GM23248 (cell line): ENCODE measurements at regions not wholly inside any gene's neighbourhood (a gene's known extent, or its start where the extent isn't known, plus 50 kb on each side); places are given as distances from the start of the nearest gene placed in this dataset.

Experiments
- DNase-seq: peaks from one replicate; pipeline ENCODE4 v3.0.0-alpha.2; 2015
- H2AFZ ChIP-seq: fragments of 200-600 bp; sonication (generic); 2 replicates; pipeline ENCODE4 v1.6.1; 2016; ENCODE audit warnings: antibody characterized with exemption
- H3F3A ChIP-seq: fragments of 200-600 bp; sonication (generic); 2 replicates; pipeline ENCODE4 v1.6.1; 2016; ENCODE audit warnings: mild to moderate bottlenecking, antibody characterized with exemption, mixed run types; ENCODE audit not compliant: insufficient read depth
- H3K27ac ChIP-seq: fragments of 200-600 bp; sonication (generic); 2 replicates; pipeline ENCODE4 v1.5.1; 2016; ENCODE audit warnings: mild to moderate bottlenecking
- H3K27me3 ChIP-seq: fragments of 200-600 bp; sonication (generic); replicated peaks from 2 replicates; pipeline ENCODE4 v1.6.1; 2016; ENCODE audit warnings: mild to moderate bottlenecking; ENCODE audit not compliant: insufficient read depth
- H3K36me3 ChIP-seq: fragments of 200-600 bp; sonication (generic); 2 replicates; pipeline ENCODE4 v1.6.1; 2016; ENCODE audit warnings: low read depth, mild to moderate bottlenecking
- H3K4me1 ChIP-seq: fragments of 200-600 bp; sonication (generic); 2 replicates; pipeline ENCODE4 v1.6.1; 2016; ENCODE audit warnings: mild to moderate bottlenecking; ENCODE audit not compliant: insufficient read depth
- H3K4me2 ChIP-seq: fragments of 200-600 bp; sonication (generic); one replicate; pipeline ENCODE4 v1.6.1; 2016; ENCODE audit warnings: mild to moderate bottlenecking; ENCODE audit not compliant: unreplicated experiment
- H3K4me3 ChIP-seq: fragments of 200-600 bp; sonication (generic); 2 replicates; pipeline ENCODE4 v1.5.1; 2016; ENCODE audit warnings: mild to moderate bottlenecking
- H3K79me2 ChIP-seq: fragments of 200-600 bp; sonication (generic); 2 replicates; pipeline ENCODE4 v1.6.1; 2016; ENCODE audit warnings: mild to moderate bottlenecking; ENCODE audit not compliant: insufficient read depth
- H3K9ac ChIP-seq: fragments of 200-600 bp; sonication (generic); 2 replicates; pipeline ENCODE4 v1.6.1; 2016; ENCODE audit warnings: mild to moderate bottlenecking
- H3K9me2 ChIP-seq: fragments of 200-600 bp; sonication (generic); 2 replicates; pipeline ENCODE4 v1.6.1; 2016; ENCODE audit warnings: mixed run types, mild to moderate bottlenecking, moderate library complexity; ENCODE audit not compliant: insufficient read depth
- H3K9me3 ChIP-seq: fragments of 200-600 bp; sonication (generic); one replicate; pipeline ENCODE4 v1.6.1; 2017; ENCODE audit warnings: low read depth
- H4K20me1 ChIP-seq: fragments of 200-600 bp; sonication (generic); 2 replicates; pipeline ENCODE4 v1.6.0; 2016; ENCODE audit not compliant: insufficient read depth
- EZH2 ChIP-seq: fragments of 200-600 bp; sonication (generic); IDR thresholded peaks from 2 replicates; pipeline ENCODE4 v1.6.1; 2018; ENCODE audit warnings: antibody characterized with exemption, mild to moderate bottlenecking; ENCODE audit not compliant: insufficient read depth, poor library complexity, severe bottlenecking
- EZH2phosphoT487 ChIP-seq: fragments of 200-600 bp; sonication (generic); IDR thresholded peaks from 2 replicates; pipeline ENCODE4 v1.6.1; 2018; ENCODE audit warnings: antibody characterized with exemption, moderate library complexity, mild to moderate bottlenecking, low read depth; ENCODE audit not compliant: insufficient read depth
- WGBS, 2 experiments: methylation state at CpG; one replicate each; pipeline ENCODE4 v1.1.6; 2015 to 2017; ENCODE audit warnings: low lambda C conversion rate in 2 of 2, low coverage in 1 of 2; ENCODE audit errors: missing lambda C conversion rate in 2 of 2; 5-methylcytosine and 5-hydroxymethylcytosine counted together
- in situ Hi-C: fragments of 300-500 bp; cut with MboI; formaldehyde crosslinking; loops from 2 replicates; pipeline ENCODE4 v1.15.0; 2020

GRCh38 chr18:30465096-30465495, 577.4 kb downstream of the DSC3 start:
- H3K9ac ChIP-seq: no peak overlapping the region
- no peaks in the 10 kb centered on the region for H3F3A ChIP-seq
- H3K4me1 ChIP-seq: no peaks in the 10 kb centered on the region
- DNase-seq: no peak
- no peak overlapping the region for H3K4me2 ChIP-seq
- in situ Hi-C loops: no loop called here
- no peaks in the 10 kb centered on the region for H3K27me3 ChIP-seq
- H3K79me2 ChIP-seq: no peaks in the 10 kb centered on the region
- no peaks in the 10 kb centered on the region for H3K9me3 ChIP-seq
- H3K27ac ChIP-seq: no peak overlapping the region
- no peak for TF ChIP-seq EZH2phosphoT487
- no peak for TF ChIP-seq EZH2
- H3K4me3 ChIP-seq: no peak overlapping the region
- no peaks in the 10 kb centered on the region for H4K20me1 ChIP-seq
- 25 to 32% methylated on average over 3 of the region's 3 CpGs for WGBS, 2 experiments
- H3K36me3 ChIP-seq: no peaks in the 10 kb centered on the region
- no peaks in the 10 kb centered on the region for H3K9me2 ChIP-seq
- H2AFZ ChIP-seq: no peak overlapping the region

GRCh38 chr18:30457156-30457555, 585.4 kb downstream of the DSC3 start:
- Histone ChIP-seq H3K4me1 (no peaks in the 10 kb centered on the region), H3K79me2 (no peaks in the 10 kb centered on the region), H3K27ac (no peak overlapping the region), H3F3A (no peaks in the 10 kb centered on the region), H3K36me3 (no peaks in the 10 kb centered on the region), H3K4me3 (no peak overlapping the region), H3K4me2 (no peak overlapping the region), H3K27me3 (no peaks in the 10 kb centered on the region), H4K20me1 (no peaks in the 10 kb centered on the region), H3K9ac (no peak overlapping the region), H3K9me3 (no peaks in the 10 kb centered on the region), H3K9me2 (no peaks in the 10 kb centered on the region), H2AFZ (no peak overlapping the region)
- no peak for DNase-seq
- in situ Hi-C loops: no loop called here
- no peak for TF ChIP-seq EZH2phosphoT487
- no peak for TF ChIP-seq EZH2
- WGBS, 2 experiments: 47 to 52% methylated on average over 1 of the region's 1 CpG

- Histone ChIP-seq H4K20me1 (no peaks in the 10 kb centered on the region), H2AFZ (no peak overlapping the region), H3F3A (no peaks in the 10 kb centered on the region), H3K4me3 (no peak overlapping the region), H3K4me2 (no peak overlapping the region), H3K79me2 (no peaks in the 10 kb centered on the region), H3K27ac (no peak overlapping the region), H3K27me3 (no peaks in the 10 kb centered on the region), H3K36me3 (no peaks in the 10 kb centered on the region), H3K9me2 (no peaks in the 10 kb centered on the region), H3K4me1 (no peaks in the 10 kb centered on the region), H3K9me3 (no peaks in the 10 kb centered on the region), H3K9ac (no peak overlapping the region)
- TF ChIP-seq EZH2: no peak
- TF ChIP-seq EZH2phosphoT487: no peak
- no peak for DNase-seq
- 13 to 18% methylated on average over 2 of the region's 2 CpGs for WGBS, 2 experiments
- in situ Hi-C loops: no loop called here
Observed at GRCh38 chr18:30455741-30456140, 586.8 kb downstream of the DSC3 start.

- in situ Hi-C loops: no loop called here
- Histone ChIP-seq H3F3A (no peaks in the 10 kb centered on the region), H3K79me2 (no peaks in the 10 kb centered on the region), H3K4me3 (no peak overlapping the region), H2AFZ (no peak overlapping the region), H3K4me2 (no peak overlapping the region), H3K9ac (no peak overlapping the region), H3K27ac (no peak overlapping the region), H3K36me3 (no peaks in the 10 kb centered on the region), H4K20me1 (no peaks in the 10 kb centered on the region), H3K4me1 (no peaks in the 10 kb centered on the region), H3K9me2 (no peaks in the 10 kb centered on the region), H3K9me3 (no peaks in the 10 kb centered on the region), H3K27me3 (no peaks in the 10 kb centered on the region)
- WGBS, 2 experiments: 32 to 33% methylated on average over 4 of the region's 4 CpGs
- no peak for TF ChIP-seq EZH2phosphoT487
- no peak for TF ChIP-seq EZH2
- no peak for DNase-seq
Observed at GRCh38 chr18:30454920-30455319, 587.6 kb downstream of the DSC3 start.

- Histone ChIP-seq H3K4me1 (no peaks in the 10 kb centered on the region), H3K4me3 (no peak overlapping the region), H3K4me2 (no peak overlapping the region), H3K9ac (no peak overlapping the region), H2AFZ (no peak overlapping the region), H3K79me2 (no peaks in the 10 kb centered on the region), H3F3A (no peaks in the 10 kb centered on the region), H3K9me3 (no peaks in the 10 kb centered on the region), H4K20me1 (no peaks in the 10 kb centered on the region), H3K36me3 (no peaks in the 10 kb centered on the region), H3K27me3 (no peaks in the 10 kb centered on the region), H3K9me2 (no peaks in the 10 kb centered on the region), H3K27ac (no peak overlapping the region)
- no peak for TF ChIP-seq EZH2
- in situ Hi-C loops: no loop called here
- DNase-seq: no peak
Observed at GRCh38 chr18:30451981-30452380, 590.6 kb downstream of the DSC3 start.
